NCI-H187 treated with DMSO at 0.1 percent for 48 hours (cell line): ENCODE measurements at regions not wholly inside any gene's neighbourhood (a gene's known extent, or its start where the extent isn't known, plus 50 kb on each side); places are given as distances from the start of the nearest gene placed in this dataset.
A peak's percentile ranks its signal among the peaks of the same experiment; 100 is the strongest.

Source experiments
- DNase-seq: peaks from one replicate; lab custom pipeline; 2025; lab: John Stamatoyannopoulos, UW

DNA sequence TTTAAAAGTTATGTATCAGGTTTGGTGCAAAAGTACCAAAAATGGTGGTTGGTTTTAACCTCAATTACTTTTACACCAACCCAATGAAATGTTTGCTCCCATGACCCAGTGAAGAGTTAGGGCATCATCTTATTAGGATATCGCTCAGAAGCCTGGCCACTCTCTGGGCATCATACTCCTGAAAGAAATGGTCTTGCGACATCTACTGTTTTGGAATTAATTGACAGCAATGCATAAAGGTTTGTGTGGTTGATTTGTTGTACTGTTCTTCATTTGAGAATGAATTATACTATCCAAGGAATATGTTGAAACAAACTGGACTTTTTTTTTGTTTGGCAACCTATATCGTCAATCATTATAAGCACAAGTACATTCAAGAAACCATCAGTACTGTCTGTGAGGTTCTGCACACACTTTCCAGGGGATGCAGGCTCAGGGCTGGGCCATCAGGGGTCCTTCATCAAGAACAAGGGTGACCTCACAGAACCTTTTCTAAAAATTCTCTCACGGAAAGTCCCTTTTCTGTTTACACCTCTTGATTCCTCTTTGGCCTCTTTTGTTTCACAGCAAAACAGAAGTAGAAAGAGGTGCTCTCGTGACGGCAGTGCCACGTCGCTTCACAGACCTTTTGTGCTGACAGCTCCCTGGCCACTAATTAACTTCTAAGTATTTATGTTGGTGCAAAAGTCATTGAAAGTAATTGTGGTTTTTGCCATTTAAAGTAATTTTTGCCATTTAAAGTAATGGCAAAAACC, 117.2 kb upstream of the KLF6 start:
- DNase-seq, result no peak

DNA sequence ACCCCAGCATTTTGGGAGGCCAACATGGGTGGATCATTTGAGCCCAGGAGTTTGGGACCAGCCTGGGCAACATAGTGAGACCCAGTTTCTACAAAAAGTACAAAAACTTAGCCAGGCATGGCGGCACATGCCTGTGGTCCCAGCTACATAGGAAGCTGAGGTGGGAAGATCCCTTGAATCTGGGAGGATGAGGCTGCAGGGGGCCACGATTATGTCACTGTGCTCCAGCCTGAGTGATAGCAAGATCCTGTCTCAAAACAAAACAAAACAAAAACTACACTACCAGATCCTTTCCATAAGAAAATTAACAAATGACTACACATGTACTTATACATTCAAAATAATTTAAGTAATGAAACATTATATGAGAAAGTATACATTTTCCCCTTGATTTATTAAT, 116.4 kb upstream of the KLF6 start:
- no peak for DNase-seq

- no peak for DNase-seq
These were observed 115.4 kb upstream of the KLF6 start for GRCh38 chr10:3900391-3900790.

- DNase-seq, result peak; percentile 2
These were observed 113.8 kb upstream of the KLF6 start for GRCh38 chr10:3898821-3899220.

DNA sequence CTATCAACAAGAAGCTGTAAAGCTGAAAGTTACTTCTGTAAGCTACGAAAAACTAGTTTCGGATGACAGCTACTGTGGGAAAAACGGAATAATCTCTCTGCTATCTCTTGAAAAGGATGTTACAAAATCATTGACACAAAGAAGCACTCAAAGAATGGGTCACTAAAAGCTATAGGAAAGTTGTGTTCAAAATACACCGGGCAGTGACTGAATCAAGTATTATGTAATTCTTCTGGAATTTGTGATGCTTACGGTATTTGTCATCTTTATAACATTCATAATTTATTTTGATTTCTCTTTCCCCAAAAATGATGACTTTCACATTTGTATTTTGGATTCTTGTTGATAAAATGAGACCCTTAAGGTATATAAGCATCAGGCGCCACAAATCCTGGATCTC, 112.1 kb upstream of the KLF6 start:
- no peak for DNase-seq

- no peak for DNase-seq
These were observed 111.2 kb upstream of the KLF6 start for GRCh38 chr10:3896161-3896560.

GRCh38 chr10:3895045-3895631, 110.1 kb upstream of the KLF6 start:
- DNase-seq, result no peak

DNA sequence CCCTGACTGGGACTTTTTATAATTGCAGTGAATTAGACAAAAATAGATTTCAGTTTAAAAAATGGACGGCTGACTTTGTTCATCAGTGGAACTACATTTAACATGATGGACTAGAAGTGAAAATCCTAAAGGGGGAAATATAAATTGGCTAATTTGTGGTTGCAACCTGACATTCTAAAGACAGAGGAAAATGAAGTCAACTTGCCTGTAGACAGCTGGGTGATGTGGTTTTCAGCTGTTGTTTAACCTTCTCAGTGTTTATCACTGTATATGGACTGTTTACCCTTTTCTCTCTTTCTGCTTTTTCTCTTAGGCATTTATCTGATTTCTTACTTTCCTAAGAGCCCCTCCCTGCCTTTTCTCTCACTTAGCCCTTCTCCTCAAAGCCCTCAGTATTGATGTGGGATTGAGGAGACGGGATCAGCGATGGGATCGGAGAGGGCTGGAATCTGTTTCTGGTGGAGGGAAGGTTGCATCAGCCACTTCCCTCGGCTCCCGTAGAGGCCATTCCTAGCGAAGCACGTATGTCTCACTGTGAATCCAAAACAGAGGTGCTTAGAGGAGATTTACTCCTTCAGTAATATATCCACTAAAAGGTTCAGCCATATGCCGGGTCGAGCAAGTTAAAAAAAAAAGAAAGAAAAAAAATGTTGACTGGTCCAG, 109.0 kb upstream of the KLF6 start:
- DNase-seq, result no peak

GRCh38 chr10:3892440-3893425, 107.7 kb upstream of the KLF6 start:
- DNase-seq, result no peak

- DNase-seq, result no peak
These were observed 106.4 kb upstream of the KLF6 start for GRCh38 chr10:3891396-3891795.

DNA sequence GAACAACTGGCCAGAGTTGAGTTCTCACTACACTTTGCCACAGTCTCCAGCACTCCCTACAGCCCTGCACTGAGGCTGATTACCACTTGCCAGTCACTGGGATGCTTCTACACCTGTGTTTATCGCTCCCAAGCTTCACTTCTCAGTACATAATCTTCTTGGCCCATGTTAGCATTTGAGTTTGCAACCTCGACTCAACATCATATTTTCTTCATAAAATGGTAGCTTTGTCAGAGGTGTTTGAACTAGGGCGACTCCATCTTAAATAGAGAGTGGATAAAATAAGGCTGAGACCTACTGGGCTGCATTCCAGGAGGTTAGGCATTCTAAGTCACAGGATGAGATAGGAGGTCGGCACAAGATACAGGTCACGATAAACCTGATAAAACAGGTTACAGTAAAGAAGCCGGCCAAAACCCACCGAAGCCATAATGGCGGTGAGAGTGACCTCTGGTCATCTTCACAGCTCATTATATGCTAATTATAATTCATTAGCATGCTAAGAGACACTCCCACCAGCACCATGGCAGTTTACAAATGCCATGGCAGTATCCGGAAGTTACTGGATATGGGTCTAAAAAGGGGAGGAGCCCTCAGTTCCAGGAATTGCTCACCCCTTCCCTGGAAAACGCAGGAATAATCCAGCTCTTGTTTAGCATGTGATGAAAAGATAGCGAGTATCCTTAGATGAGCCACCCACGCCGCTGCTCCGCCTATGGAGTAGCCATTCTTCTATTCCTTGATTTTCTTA, 105.8 kb upstream of the KLF6 start:
- no peak for DNase-seq

DNA sequence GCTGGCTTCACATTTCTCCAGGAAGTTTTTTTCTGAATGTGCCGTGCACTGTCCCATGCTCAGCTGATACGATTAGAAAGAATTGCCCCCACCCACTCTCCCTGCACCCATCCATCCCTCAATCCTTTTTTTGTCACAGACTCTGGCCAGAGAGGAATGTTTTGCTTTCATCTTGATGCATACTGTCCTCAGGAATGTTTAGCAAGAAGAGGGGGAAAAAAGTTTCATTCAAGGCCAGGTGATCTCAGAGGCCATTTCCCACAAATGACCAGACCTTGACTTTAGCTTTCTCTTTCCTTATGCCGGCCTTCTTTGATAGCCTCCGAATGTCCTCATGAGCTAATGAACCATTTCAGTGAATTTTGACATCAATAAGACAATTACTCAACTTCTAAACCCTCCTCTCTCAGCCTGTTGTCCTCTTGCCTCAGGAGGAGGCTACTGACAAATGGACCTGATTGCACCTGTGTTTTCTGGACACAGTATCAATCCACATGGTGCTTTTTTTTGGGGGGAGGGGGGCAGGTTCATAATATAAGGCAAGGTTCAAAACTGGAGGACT, 105.0 kb upstream of the KLF6 start:
- no peak for DNase-seq

GRCh38 chr10:3887885-3888476, 103.0 kb upstream of the KLF6 start:
- DNase-seq, result no peak

DNA sequence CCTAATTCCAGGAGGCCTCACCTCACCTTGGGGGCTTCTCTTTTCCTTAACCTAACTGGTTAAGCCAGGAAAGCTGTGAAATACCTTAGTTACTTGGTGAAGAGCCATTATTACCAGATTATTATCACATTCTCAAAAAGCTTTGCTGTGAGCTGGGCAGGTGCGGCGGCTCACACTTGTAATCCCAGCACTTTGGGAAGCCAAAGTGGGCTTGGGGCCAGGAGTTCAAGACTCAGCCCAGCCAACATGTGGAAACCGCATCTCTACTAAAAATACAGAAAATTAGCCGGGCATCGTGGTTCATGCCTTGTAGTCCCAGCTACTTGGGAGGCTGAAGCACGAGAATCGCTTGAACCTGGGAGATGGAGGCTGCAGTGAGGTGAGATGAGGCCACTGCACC, 102.4 kb upstream of the KLF6 start:
- DNase-seq, result no peak

- DNase-seq, result no peak
These were observed 101.7 kb upstream of the KLF6 start for GRCh38 chr10:3886641-3887251.

DNA sequence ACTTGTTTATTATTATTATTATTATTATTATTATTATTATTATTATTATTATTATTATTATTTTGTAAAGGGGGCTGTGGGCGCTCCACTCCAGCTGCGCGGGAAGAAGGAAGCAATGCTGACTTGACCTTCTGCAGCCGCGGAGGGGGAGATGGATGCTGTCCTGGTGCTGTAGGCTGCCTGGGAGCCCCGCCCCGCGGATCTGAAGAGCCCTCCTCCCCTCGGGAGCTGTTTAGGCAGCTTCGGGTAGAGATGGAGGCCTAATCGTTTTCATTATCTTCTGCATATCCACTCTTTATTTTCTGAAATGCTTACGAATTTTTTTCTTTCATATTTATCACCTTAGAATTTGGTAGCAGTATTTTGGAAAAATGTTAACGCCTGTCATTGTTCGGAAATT, 101.2 kb upstream of the KLF6 start:
- no peak for DNase-seq

GRCh38 chr10:3882855-3883254, 97.8 kb upstream of the KLF6 start:
- DNase-seq, result no peak

DNA sequence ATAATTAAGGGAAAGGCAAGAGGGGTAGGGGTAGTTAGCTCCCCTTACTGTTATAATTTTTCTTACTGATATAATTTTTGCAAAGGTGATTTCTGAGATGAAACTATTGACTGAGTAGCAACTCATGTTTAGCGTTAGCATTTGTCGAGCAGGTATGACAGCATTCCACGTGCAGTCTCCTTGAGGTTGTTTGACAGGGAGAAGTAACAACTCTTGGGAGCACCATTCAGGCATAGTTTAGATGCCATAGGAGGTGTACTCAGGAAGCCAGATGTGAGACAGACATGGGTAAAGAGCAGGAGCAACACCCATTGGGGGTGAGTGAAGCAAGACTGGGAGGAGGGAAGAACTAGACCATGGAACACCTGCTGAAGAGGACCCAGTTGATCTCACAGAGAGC, 96.6 kb upstream of the KLF6 start:
- no peak for DNase-seq

- no peak for DNase-seq
These were observed 94.1 kb upstream of the KLF6 start for GRCh38 chr10:3879073-3879472.
